ENCODE measurements at regions not wholly inside any gene's neighbourhood (a gene's known extent, or its start where the extent isn't known, plus 50 kb on each side); places are given as distances from the start of the nearest gene placed in this dataset.

- H3K4me1 ChIP-seq (ENCODE audit: control insufficient read depth, insufficient read depth, low read length), result no peaks in the 10 kb centered on the region
- H3K4me3 ChIP-seq (ENCODE audit: low read depth in 2 of 2, low read length in 2 of 2), result no peak overlapping the region
- CTCF ChIA-PET, result no interaction called here
- no peaks in the 10 kb centered on the region for H3K27me3 ChIP-seq (ENCODE audit: control insufficient read depth, insufficient read depth, low read length)
- intact Hi-C loops (cut with micrococcal nuclease; ENCODE audit: unreplicated experiment) (no loop called here), in situ Hi-C loops (cut with HindIII; ENCODE audit: low pct_unique_long_range_greater_than_20kb, low sequenced_read_pairs) (no loop called here)
- TF ChIP-seq REST (IDR thresholded peaks at IDR 0.05; ENCODE audit: insufficient read depth in 1 of 2, low read depth in 2 of 2, low read length in 1 of 2), result no peak
- TF ChIP-seq, protein P1, sequence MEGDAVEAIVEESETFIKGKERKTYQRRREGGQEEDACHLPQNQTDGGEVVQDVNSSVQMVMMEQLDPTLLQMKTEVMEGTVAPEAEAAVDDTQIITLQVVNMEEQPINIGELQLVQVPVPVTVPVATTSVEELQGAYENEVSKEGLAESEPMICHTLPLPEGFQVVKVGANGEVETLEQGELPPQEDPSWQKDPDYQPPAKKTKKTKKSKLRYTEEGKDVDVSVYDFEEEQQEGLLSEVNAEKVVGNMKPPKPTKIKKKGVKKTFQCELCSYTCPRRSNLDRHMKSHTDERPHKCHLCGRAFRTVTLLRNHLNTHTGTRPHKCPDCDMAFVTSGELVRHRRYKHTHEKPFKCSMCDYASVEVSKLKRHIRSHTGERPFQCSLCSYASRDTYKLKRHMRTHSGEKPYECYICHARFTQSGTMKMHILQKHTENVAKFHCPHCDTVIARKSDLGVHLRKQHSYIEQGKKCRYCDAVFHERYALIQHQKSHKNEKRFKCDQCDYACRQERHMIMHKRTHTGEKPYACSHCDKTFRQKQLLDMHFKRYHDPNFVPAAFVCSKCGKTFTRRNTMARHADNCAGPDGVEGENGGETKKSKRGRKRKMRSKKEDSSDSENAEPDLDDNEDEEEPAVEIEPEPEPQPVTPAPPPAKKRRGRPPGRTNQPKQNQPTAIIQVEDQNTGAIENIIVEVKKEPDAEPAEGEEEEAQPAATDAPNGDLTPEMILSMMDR (IDR thresholded peaks at IDR 0.05), result no peak
- TF ChIP-seq POLR2AphosphoS5 (IDR thresholded peaks at IDR 0.05; ENCODE audit: low read depth, low read length), result no peak
- TF ChIP-seq TCF7L2 (IDR thresholded peaks at IDR 0.05; ENCODE audit: low read depth, low read length), result no peak
- no peak for TF ChIP-seq SIN3A (IDR thresholded peaks at IDR 0.05; ENCODE audit: borderline replicate concordance, insufficient read depth, low read depth, low read length)
- DNase-seq (ENCODE audit: low read depth, low spot score), result no peak
- no TSS peak for BruUV-seq (replicated peaks)
- POLR2A ChIA-PET, result no interaction called here
- H3K36me3 ChIP-seq (ENCODE audit: control insufficient read depth, insufficient read depth, low read length), result no peaks in the 10 kb centered on the region
- no peak overlapping the region for H3K27ac ChIP-seq (ENCODE audit: low read length)
- no peaks in the 10 kb centered on the region for H3K9me3 ChIP-seq (ENCODE audit: control insufficient read depth, insufficient read depth, low read depth, low read length)
- no peak for ATAC-seq
These were observed 547.7 kb downstream of the EPM2A start for GRCh38 chr6:145187491-145188206.

DNA sequence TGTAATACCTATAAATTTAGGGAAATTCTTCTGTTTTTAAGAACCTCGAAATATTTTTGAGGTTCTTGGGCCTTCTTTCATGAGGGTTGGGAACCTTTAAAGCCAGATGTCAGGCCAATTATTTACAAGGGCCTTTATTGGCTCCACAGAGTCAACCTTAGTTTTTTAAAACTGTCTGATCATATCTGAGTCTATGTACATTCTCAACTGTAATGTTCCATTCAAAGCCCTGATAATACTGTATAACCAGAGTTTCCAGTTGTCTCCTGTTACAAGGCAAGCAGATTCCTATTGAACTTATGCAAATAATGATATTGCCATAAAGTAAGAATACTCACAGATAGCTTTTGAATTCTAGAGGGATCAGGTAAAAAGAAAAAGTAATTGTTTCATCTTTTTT, 545.5 kb downstream of the EPM2A start:
- H3K27ac ChIP-seq (ENCODE audit: low read length), result no peak overlapping the region
- BruUV-seq (replicated peaks), result no TSS peak
- H3K4me1 ChIP-seq (ENCODE audit: control insufficient read depth, insufficient read depth, low read length), result no peaks in the 10 kb centered on the region
- ChIA-PET POLR2A (no interaction called here), CTCF (no interaction called here)
- TF ChIP-seq REST (IDR thresholded peaks at IDR 0.05; ENCODE audit: insufficient read depth in 1 of 2, low read depth in 2 of 2, low read length in 1 of 2) (no peak), TCF7L2 (IDR thresholded peaks at IDR 0.05; ENCODE audit: low read depth, low read length) (no peak), POLR2AphosphoS5 (IDR thresholded peaks at IDR 0.05; ENCODE audit: low read depth, low read length) (no peak), SIN3A (IDR thresholded peaks at IDR 0.05; ENCODE audit: borderline replicate concordance, insufficient read depth, low read depth, low read length) (no peak)
- TF ChIP-seq, protein P1 (IDR thresholded peaks at IDR 0.05), result no peak
- intact Hi-C loops (cut with micrococcal nuclease; ENCODE audit: unreplicated experiment) (no loop called here), in situ Hi-C loops (cut with HindIII; ENCODE audit: low pct_unique_long_range_greater_than_20kb, low sequenced_read_pairs) (no loop called here)
- ATAC-seq, result no peak
- no peak for DNase-seq (ENCODE audit: low read depth, low spot score)
- H3K36me3 ChIP-seq (ENCODE audit: control insufficient read depth, insufficient read depth, low read length), result no peaks in the 10 kb centered on the region
- no peak overlapping the region for H3K4me3 ChIP-seq (ENCODE audit: low read depth in 2 of 2, low read length in 2 of 2)
- H3K27me3 ChIP-seq (ENCODE audit: control insufficient read depth, insufficient read depth, low read length), result no peaks in the 10 kb centered on the region
- H3K9me3 ChIP-seq (ENCODE audit: control insufficient read depth, insufficient read depth, low read depth, low read length), result no peaks in the 10 kb centered on the region
